ENCODE measurements at regions not wholly inside any gene's neighbourhood (a gene's known extent, or its start where the extent isn't known, plus 50 kb on each side); places are given as distances from the start of the nearest gene placed in this dataset.

DNA sequence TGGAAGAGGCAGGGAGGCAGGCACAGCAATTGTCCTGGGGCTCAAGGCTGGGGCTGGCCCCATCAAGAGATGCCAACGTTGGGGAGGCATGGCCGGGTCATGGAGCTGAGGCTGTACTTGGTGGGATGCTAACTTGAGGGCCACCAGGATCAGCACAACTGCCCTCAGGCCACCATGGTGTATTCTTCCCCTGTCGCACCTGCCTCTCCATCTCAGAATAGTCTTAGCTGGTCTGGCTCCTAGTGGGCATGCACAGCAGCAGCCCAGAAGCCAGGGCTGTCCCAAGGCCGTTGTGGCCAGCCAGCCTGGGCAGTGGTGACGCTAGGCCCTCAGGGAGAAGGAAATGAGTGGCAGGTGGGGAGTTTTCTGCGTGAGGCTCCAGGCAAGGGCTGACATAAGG, 91.3 kb downstream of the DHCR7 start:
- no peak for DNase-seq (ENCODE audit: low read depth)

DNA sequence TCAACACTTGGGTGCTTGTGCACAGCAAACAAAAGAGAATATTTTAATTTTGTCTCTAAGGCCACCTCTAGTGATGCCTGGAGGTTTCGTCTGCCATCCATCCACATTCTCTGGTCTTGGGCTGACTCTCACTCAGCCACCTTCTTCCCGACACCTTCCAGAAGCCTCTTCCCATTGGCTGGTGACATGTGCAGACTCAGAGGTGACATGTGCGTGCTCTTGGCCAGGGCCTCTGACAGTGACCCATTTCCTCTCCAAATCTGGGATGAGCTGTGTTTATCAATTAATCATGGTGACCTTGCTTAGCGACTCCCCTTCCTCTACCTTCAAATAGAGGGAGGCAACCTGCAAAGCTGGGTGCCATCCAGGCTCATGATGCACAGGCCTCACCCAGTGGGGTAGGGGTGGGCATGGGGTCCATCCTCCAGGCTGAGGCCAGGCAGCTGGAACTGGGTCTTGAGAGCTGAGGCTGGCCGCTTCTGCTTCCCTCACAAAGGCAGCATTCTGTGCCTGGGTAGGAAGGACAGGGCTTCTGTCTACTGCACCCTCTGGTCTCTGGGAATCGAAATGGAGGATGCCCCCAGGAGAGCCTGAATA, 91.8 kb downstream of the DHCR7 start:
- no peak for DNase-seq (ENCODE audit: low read depth)

DNA sequence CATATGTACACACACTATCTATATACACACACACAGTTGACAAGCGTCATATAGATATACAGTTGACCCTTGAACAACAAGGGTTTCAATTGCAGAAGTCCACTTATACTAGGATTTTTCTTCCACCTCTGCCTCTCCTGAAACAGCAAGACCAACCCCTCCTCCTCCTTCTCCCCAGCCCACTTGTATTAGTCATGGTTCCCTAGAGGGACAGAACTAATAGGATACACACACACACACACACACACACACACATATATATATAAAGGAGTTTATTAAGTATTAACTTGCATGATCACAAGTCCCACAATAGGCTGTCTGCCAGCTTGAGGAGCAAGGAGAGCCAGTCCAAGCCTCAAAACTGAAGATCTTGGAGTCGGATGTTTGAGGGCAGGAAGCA, 92.9 kb downstream of the DHCR7 start:
- DNase-seq (ENCODE audit: low read depth): no peak

DNA sequence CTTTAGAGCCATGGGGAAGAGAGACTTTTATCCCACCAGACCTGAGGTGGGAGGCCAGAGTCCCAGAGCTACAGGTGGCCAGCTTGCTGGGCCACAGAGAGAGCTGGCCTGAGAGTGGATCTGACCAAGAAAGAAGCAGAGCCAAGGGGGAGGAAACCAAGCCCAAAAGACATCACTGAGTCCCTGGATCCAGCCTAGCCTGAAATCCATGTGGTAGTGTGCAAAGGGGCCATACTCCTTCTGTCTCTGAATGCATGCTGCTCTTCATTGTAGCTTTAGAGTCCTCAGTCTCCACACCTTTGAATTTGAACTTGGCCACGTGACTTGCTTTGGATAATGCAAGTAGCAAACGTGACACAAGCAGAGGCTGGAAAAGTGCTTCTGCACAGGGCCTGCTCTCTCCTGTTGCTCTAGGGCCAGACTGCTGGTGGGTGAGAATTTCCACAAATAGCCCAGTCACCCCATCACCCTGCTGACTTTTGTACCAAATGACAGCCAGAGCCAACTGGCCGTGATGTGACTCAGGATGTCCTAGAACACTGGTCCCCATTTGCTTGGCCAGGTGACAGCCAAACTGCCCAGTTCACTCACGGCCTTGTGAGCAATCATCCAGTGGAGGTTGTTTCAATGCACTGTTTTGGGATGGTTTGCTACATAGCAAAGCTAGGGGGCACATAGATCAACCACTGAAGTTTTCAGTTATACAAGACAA, 93.6 kb downstream of the DHCR7 start:
- DNase-seq (ENCODE audit: low read depth): no peak

- no peak for DNase-seq (ENCODE audit: low read depth)
Measured at GRCh38 chr11:71352748-71353147, 95.4 kb downstream of the DHCR7 start.

- no peak for DNase-seq (ENCODE audit: low read depth)
Measured at GRCh38 chr11:71352226-71352625, 96.0 kb downstream of the DHCR7 start.

DNA sequence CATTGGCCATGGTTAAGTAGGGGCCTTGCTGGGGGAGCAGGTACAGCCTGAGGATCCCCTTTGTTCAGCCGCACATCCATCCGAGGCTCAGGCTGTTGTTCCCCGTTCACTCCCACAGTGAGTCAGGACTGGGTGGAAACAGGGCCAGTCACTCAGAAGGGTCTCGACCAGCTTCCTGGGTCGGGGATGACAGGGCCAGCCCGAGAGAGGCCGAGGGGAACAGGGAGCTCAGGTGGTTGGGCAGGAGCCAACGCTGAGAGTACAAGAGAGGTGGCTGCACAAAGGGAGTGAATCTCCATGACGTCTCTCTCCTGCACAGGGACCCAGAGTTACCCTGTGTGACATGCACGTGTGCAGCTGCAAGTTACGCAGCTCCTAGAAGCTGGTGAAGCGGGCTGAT, 97.2 kb upstream of the SHANK2 start:
- DNase-seq (ENCODE audit: low read depth): no peak

GRCh38 chr11:71343828-71344400, 91.5 kb upstream of the SHANK2 start:
- no peak for DNase-seq (ENCODE audit: low read depth)

DNA sequence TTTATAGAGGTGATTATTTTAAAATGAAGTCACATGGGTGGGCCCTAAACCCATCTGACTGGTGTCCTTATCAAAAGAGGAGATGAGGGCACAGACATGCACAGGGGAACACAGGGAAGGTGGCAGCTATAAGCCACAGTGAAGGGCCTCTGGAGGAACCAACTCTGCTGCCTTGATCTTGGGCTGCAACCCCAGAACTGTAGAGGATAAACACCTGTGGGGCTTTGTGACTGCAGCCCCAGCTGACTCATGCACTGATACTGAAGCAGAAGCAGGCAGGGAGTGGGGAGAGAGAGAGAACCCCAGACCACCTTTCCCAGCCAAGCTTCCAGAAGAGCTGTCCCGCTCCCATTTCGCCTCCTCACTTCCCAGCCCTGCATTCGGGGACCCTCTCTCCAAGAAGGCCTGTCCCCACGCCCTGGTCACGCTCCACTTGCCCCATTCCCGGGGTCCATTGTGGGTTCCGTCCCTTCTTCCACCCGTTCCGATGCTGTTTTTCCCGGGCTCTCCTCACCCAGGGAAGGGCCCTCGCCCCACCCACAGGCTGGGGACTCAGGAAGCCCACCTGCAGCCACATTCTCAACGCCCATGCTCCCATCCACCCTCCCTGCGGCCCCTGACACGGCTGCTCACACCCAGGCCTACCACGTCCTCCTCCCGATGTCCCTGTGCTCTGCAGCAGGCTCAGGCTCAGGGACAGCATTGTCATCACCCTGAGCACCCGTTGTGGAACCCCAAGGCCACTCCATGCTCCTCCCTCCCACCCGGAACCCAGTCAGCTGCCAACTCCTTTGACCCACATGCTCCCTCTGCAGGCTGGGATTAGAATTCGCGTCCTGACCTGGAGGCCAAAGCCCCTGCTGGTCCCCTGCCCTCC, 90.8 kb upstream of the SHANK2 start:
- DNase-seq (ENCODE audit: low read depth): no peak

DNA sequence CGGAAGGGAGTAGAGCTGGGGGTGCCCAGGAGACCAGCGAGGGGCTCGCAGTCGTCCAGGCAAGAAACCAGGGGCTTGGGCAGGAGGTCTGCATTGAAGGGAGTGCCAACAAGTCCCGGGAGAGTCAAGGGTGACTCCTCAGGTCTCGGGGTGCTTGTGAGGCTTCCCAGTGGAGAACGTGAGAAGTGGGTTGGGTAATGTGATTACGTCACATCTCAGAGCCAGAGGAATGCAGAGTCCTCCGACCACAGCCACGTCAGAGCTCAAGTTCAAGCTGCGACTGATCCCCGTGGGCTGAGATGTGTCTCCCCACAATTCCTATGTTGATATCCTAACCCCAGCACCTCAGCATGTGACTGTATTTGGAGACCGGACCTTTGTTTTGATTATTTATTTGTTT, 89.7 kb upstream of the SHANK2 start:
- DNase-seq (ENCODE audit: low read depth): no peak

GRCh38 chr11:71341596-71341995, 89.2 kb upstream of the SHANK2 start:
- DNase-seq (ENCODE audit: low read depth): no peak

GRCh38 chr11:71341173-71341572, 88.8 kb upstream of the SHANK2 start:
- no peak for DNase-seq (ENCODE audit: low read depth)

DNA sequence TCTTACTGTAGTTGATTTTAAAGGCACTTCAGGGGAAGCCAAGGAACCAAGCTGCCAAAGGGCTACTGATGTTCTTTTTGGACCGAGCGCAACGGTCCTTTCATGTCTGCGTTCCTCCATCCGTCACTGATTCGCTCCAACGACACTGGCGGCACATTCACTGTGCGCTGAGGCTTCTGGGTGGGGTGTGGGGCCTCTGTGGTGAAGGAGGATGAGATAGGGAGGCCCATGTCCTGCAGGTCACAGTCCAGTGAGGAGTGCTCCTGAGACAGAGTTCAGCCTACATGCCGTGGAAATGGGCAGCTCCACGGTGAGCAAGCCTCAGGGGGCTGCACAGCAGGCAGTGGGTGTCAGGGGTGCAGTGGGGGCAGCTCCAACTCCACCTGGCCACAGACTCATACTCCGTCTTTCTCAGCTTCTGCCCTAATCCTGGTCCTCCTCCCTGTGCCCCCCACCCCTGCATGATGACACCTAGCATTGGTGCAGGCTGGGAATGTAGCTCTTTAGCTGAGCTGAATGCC, 87.8 kb upstream of the SHANK2 start:
- DNase-seq (ENCODE audit: low read depth): no peak

DNA sequence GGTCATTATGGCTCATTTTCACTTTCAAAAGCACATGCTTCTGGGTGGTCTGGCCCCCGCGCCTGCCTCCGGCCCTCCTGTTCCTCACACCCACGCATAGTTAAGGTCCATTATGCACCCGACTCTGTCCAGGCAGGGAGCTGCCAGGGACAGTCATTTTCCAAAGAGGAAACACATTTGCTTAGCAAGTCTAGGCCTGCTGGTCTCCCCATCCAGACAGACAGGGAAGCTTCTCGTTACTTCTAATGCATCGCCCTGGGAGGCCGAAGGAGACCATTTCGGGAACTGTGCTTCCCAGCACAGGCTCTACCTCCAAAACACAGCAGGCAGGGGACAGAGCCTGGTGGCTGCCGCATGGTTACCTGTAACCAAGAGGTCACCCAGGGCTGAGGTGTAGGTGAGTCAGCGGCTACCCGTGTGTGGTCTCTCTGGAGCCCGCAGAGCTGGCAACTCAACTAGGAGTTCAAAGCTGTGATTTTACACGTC, 87.1 kb upstream of the SHANK2 start:
- DNase-seq (ENCODE audit: low read depth): no peak

- DNase-seq (ENCODE audit: low read depth): no peak
Measured at GRCh38 chr11:71338801-71339395, 86.5 kb upstream of the SHANK2 start.

DNA sequence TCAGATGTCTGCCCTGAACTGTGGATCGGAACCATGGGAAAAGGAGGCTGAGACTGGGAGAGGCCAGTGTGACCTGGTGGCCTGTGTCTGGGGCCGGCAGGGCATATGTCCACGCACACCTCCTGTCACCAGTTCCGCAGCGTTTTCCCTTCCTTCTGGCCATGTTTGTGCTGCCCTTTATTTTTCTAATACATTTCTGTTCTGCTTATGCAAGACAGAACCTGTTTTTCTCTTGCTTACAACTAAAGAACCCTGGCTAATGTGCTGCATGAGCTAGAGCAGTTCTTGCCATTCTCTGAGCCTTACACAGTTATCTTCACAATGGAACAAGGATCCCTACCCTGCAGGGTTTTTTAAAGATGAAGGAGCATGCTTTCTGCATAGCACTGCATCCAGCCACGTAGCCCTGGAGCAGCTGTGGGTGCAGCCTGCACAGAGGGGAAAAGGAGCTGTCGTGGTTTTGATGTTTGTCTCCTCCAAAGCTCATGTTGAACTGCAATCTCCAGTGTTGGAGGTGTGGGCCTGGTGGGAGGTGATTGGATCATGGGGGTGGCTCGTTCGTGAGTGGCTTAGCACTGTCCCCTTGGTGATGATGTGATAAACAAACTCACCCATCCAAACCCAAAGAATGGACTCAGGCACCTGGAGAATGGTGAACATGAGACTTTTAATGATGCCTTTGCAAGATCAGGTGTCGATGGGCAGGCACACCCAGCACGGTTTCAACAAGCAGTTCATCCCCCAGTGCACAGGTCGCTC, 84.8 kb upstream of the SHANK2 start:
- no peak for DNase-seq (ENCODE audit: low read depth)

GRCh38 chr11:71336176-71336995, 84.0 kb upstream of the SHANK2 start:
- no peak for DNase-seq (ENCODE audit: low read depth)

DNA sequence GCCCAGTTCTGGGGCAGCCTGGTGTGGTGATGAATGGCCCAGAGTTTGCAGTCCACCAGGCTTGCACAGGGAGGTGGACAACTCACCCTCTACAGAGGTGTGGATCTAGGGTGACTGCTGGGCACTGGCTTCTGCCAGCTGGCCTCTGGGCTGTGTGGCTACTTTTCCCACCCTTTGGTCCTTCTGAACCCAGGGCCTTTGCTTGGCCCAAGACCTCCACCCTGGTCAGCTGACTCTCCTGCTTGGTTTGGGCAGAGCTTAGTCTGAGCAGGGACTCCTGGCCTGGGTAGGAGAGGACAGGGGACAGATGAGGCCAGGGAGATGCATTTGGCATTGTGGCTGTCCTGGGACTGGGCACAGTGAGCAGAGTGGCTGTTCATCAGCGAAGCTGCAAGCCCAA, 83.0 kb upstream of the SHANK2 start:
- DNase-seq (ENCODE audit: low read depth): no peak

- DNase-seq (ENCODE audit: low read depth): no peak
Measured at GRCh38 chr11:71334191-71334590, 81.8 kb upstream of the SHANK2 start.

DNA sequence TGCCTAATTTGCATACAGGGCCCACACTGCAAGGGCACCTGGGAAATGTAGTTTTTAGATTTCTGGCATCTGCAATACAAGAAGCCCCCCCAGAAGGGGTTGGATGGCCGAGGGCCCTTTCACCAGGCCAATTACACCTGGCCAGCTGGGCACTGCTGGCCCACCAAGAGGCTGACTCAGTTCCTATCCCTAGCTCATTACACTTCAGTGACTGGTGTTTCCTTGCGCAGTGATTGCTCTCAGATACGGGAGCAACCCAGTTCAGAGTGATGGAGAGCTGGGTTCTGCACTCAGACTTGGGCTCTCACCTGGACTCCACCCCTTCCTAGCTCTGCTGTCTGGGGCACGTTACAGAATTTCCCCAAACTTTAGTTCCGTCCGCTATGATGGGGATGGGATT, 81.1 kb upstream of the SHANK2 start:
- no peak for DNase-seq (ENCODE audit: low read depth)

All from fibroblast of the conjunctiva (primary cell).